H9 (cell line): ENCODE measurements at regions not wholly inside any gene's neighbourhood (a gene's known extent, or its start where the extent isn't known, plus 50 kb on each side); places are given as distances from the start of the nearest gene placed in this dataset.

Experiments
- DNase-seq: peaks from one replicate; pipeline ENCODE4 v3.0.0-alpha.2; 2017
- H2AFZ ChIP-seq: one replicate; pipeline ENCODE4 v1.6.1; 2013; ENCODE audit warnings: mild to moderate bottlenecking, low read length, control low read depth, moderate library complexity
- H2AK5ac ChIP-seq: 2 replicates; pipeline ENCODE4 v1.6.1; 2013; ENCODE audit warnings: low read length, control low read depth, mixed read lengths; ENCODE audit not compliant: insufficient read length
- H2BK120ac ChIP-seq: one replicate; pipeline ENCODE4 v1.6.1; 2013; ENCODE audit warnings: low read depth, mild to moderate bottlenecking, low read length, control low read depth, inconsistent platforms; ENCODE audit not compliant: poor library complexity, severe bottlenecking
- H2BK12ac ChIP-seq: 2 replicates; pipeline ENCODE4 v1.6.1; 2013; ENCODE audit warnings: low read length, control low read depth, mixed read lengths, low read depth; ENCODE audit not compliant: insufficient read length
- H2BK15ac ChIP-seq: 2 replicates; pipeline ENCODE4 v1.6.1; 2013; ENCODE audit warnings: low read depth, low read length, control low read depth
- H2BK20ac ChIP-seq: one replicate; pipeline ENCODE4 v1.6.1; 2013; ENCODE audit warnings: low read depth, mild to moderate bottlenecking, low read length, control low read depth, inconsistent platforms; ENCODE audit not compliant: poor library complexity, severe bottlenecking
- H2BK5ac ChIP-seq: 2 replicates; pipeline ENCODE4 v1.6.1; 2013; ENCODE audit warnings: low read length, control low read depth, mixed read lengths; ENCODE audit not compliant: insufficient read length
- H3K14ac ChIP-seq: 2 replicates; pipeline ENCODE4 v1.6.1; 2013; ENCODE audit warnings: low read length, control low read depth; ENCODE audit not compliant: insufficient read depth
- H3K18ac ChIP-seq: 2 replicates; pipeline ENCODE4 v1.6.1; 2013; ENCODE audit warnings: low read depth, mild to moderate bottlenecking, mixed read lengths, low read length, control low read depth; ENCODE audit not compliant: insufficient read length
- H3K23ac ChIP-seq: 2 replicates; pipeline ENCODE4 v1.6.1; 2013; ENCODE audit warnings: low read length, control low read depth, mixed read lengths, low read depth; ENCODE audit not compliant: insufficient read length
- H3K23me2 ChIP-seq: 2 replicates; pipeline ENCODE4 v1.6.1; 2013; ENCODE audit warnings: low read depth, mild to moderate bottlenecking, mixed read lengths, low read length, control low read depth; ENCODE audit not compliant: insufficient read length, poor library complexity, severe bottlenecking
- H3K27ac ChIP-seq: 2 replicates; pipeline ENCODE4 v1.5.1; 2013; ENCODE audit warnings: low read length, control low read depth, mixed read lengths, low read depth; ENCODE audit not compliant: insufficient read length
- H3K27me3 ChIP-seq: 2 replicates; pipeline ENCODE4 v1.6.1; 2013; ENCODE audit warnings: low read length, control low read depth, inconsistent platforms; ENCODE audit not compliant: insufficient read depth
- H3K4ac ChIP-seq: 2 replicates; pipeline ENCODE4 v1.6.1; 2013; ENCODE audit warnings: low read depth, mild to moderate bottlenecking, control low read depth, inconsistent platforms, low read length, moderate library complexity
- H3K4me1 ChIP-seq: 2 replicates; pipeline ENCODE4 v1.6.1; 2013; ENCODE audit warnings: low read length, control low read depth, inconsistent platforms; ENCODE audit not compliant: insufficient read depth
- H3K4me2 ChIP-seq: 2 replicates; pipeline ENCODE4 v1.6.1; 2013; ENCODE audit warnings: low read length, control low read depth, mixed read lengths; ENCODE audit not compliant: insufficient read length, insufficient read depth
- H3K56ac ChIP-seq: 2 replicates; pipeline ENCODE4 v1.6.1; 2013; ENCODE audit warnings: low read depth, mild to moderate bottlenecking, mixed read lengths, low read length, control low read depth; ENCODE audit not compliant: insufficient read length
- H3K79me1 ChIP-seq: 2 replicates; pipeline ENCODE4 v1.6.1; 2013; ENCODE audit warnings: low read depth, mild to moderate bottlenecking, moderate library complexity, low read length, control low read depth, inconsistent platforms; ENCODE audit not compliant: insufficient read depth, poor library complexity, severe bottlenecking
- H3K79me2 ChIP-seq: 2 replicates; pipeline ENCODE4 v1.6.1; 2013; ENCODE audit warnings: low read length, control low read depth, inconsistent platforms; ENCODE audit not compliant: insufficient read depth
- H3K9ac ChIP-seq: 2 replicates; pipeline ENCODE4 v1.6.1; 2013; ENCODE audit warnings: low read length, control low read depth, mixed read lengths; ENCODE audit not compliant: insufficient read length; ENCODE audit errors: extremely low read depth
- H3K9me3 ChIP-seq: one replicate; pipeline ENCODE4 v1.6.1; 2013; ENCODE audit warnings: low read depth, low read length, inconsistent platforms; ENCODE audit not compliant: control insufficient read depth
- H3T11ph ChIP-seq: one replicate; pipeline ENCODE4 v1.6.1; 2013; ENCODE audit warnings: mild to moderate bottlenecking, low read length, control low read depth, inconsistent platforms
- H4K20me1 ChIP-seq: one replicate; pipeline ENCODE4 v1.6.1; 2013; ENCODE audit not compliant: control insufficient read depth, insufficient read length, insufficient read depth
- H4K5ac ChIP-seq: 2 replicates; pipeline ENCODE4 v1.6.1; 2013; ENCODE audit warnings: low read depth, mild to moderate bottlenecking, mixed read lengths, low read length, control low read depth; ENCODE audit not compliant: insufficient read length
- H4K8ac ChIP-seq: replicated peaks from 2 replicates; pipeline ENCODE4 v1.6.1; 2013; ENCODE audit warnings: low read length, control low read depth, mixed read lengths, low read depth; ENCODE audit not compliant: insufficient read length
- H4K91ac ChIP-seq: 2 replicates; pipeline ENCODE4 v1.6.1; 2013; ENCODE audit warnings: low read depth, mild to moderate bottlenecking, moderate library complexity, mixed read lengths, low read length, control low read depth; ENCODE audit not compliant: insufficient read length
- H3K27ac Mint-ChIP-seq, 3 experiments: 2 replicates in 2 of 3; 3 replicates in 1 of 3; pipeline ENCODE4 v1.8.0; 2020 to 2021; ENCODE audit warnings: mixed read lengths in 3 of 3, mild to moderate bottlenecking in 1 of 3, moderate library complexity in 1 of 3
- H3K27me3 Mint-ChIP-seq: 2 replicates; pipeline ENCODE4 v1.8.0; 2021; ENCODE audit warnings: low read depth, mild to moderate bottlenecking, moderate library complexity, mixed read lengths
- H3K36me3 Mint-ChIP-seq, 3 experiments: 2 replicates in 2 of 3; 3 replicates in 1 of 3; pipeline ENCODE4 v1.8.0; 2020 to 2021; ENCODE audit warnings: low read depth in 3 of 3, mixed read lengths in 3 of 3; ENCODE audit not compliant: insufficient read depth in 1 of 3
- H3K4me1 Mint-ChIP-seq, 2 experiments: 2 replicates each; pipeline ENCODE4 v1.8.0; 2020; ENCODE audit warnings: mixed read lengths in 2 of 2
- H3K4me3 Mint-ChIP-seq, 2 experiments: 2 replicates in 1 of 2; 3 replicates in 1 of 2; pipeline ENCODE4 v1.8.0; 2020 to 2021; ENCODE audit warnings: mild to moderate bottlenecking in 2 of 2, mixed read lengths in 2 of 2, moderate library complexity in 1 of 2
- H3K9me3 Mint-ChIP-seq, 2 experiments: 2 replicates in 1 of 2; 3 replicates in 1 of 2; pipeline ENCODE4 v1.8.0; 2020; ENCODE audit warnings: mild to moderate bottlenecking in 2 of 2, mixed read lengths in 2 of 2, moderate library complexity in 1 of 2
- CTCF ChIP-seq: fragments of 200-600 bp; sonication (generic); conservative IDR thresholded peaks from 3 replicates; pipeline ENCODE4 v1.8.0; 2021; ENCODE audit warnings: antibody characterized with exemption, mild to moderate bottlenecking
- WGBS: extraction: QIAGEN DNeasy Blood & Tissue Kit; methylation state at CpG from one replicate; pipeline ENCODE4 v1.1.7; 2013; ENCODE audit warnings: missing lambda C conversion rate, low lambda C conversion rate, mixed read lengths; ENCODE audit not compliant: insufficient read length; ENCODE audit errors: extremely low coverage; 5-methylcytosine and 5-hydroxymethylcytosine counted together

GRCh38 chr18:78796693-78797455, 182.7 kb upstream of the SALL3 start:
- Histone ChIP-seq H2AFZ (no peak overlapping the region), H3K23ac (no peak overlapping the region), H3K79me1 (no peaks in the 10 kb centered on the region), H4K5ac (no peak overlapping the region), H3K27me3 (no peaks in the 10 kb centered on the region), H2BK15ac (no peak overlapping the region), H3K4me1 (no peaks in the 10 kb centered on the region), H4K20me1 (no peaks in the 10 kb centered on the region), H3K23me2 (no peaks in the 10 kb centered on the region), H2BK120ac (no peak overlapping the region), H4K91ac (no peak overlapping the region), H2BK5ac (no peak overlapping the region), H3K18ac (no peak overlapping the region), H3K9ac (no peak overlapping the region), H2AK5ac (no peak overlapping the region), H3K4ac (no peak overlapping the region), H3K4me2 (no peak overlapping the region), H3K79me2 (no peaks in the 10 kb centered on the region), H2BK20ac (no peak overlapping the region), H3K9me3 (no peaks in the 10 kb centered on the region), H3K56ac (no peak overlapping the region), H3T11ph (no peak overlapping the region), H2BK12ac (no peak overlapping the region), H3K27ac (no peak overlapping the region), H4K8ac (no peak overlapping the region), H3K14ac (no peak overlapping the region)
- no peak overlapping the region for H3K27ac Mint-ChIP-seq
- no peaks in the 10 kb centered on the region; a peak in 1 of 7 replicates for H3K36me3 Mint-ChIP-seq
- no CpG with 5 or more reads among the region's 67 CpGs for WGBS
- TF ChIP-seq CTCF: no peak
- H3K4me1 Mint-ChIP-seq: 0 out of 4 replicates have a peak, but pooled peaks cover 0 to 2% of the 10 kb centered on the region in 2 experiments
- H3K4me3 Mint-ChIP-seq: no peak overlapping the region; a peak in 1 of 5 replicates
- DNase-seq: no peak
- H3K9me3 Mint-ChIP-seq: no peaks in the 10 kb centered on the region; a peak in 1 of 5 replicates
- H3K27me3 Mint-ChIP-seq: no peaks in the 10 kb centered on the region; the same call in 1 of the 2 replicates
